Fibroblast of pulmonary artery (primary cell): ENCODE measurements at regions not wholly inside any gene's neighbourhood (a gene's known extent, or its start where the extent isn't known, plus 50 kb on each side); places are given as distances from the start of the nearest gene placed in this dataset.

Experiments used
- DNase-seq: peaks from one replicate; pipeline ENCODE4 v3.0.0-alpha.2; 2010; ENCODE audit warnings: low read depth
- H3K4me3 ChIP-seq: replicated peaks from 2 replicates; pipeline ENCODE4 v1.5.1; 2011; ENCODE audit warnings: low read depth, mild to moderate bottlenecking, control low read depth, low read length, moderate library complexity
- CTCF ChIP-seq: IDR thresholded peaks from 2 replicates; pipeline ENCODE4 v1.5.1; 2011; ENCODE audit warnings: mild to moderate bottlenecking, control low read depth, low read length, inconsistent platforms; ENCODE audit errors: missing control alignments

- DNase-seq: peak; percentile 8
- no peak overlapping the region for H3K4me3 ChIP-seq
- TF ChIP-seq CTCF: no peak
These were observed 545.3 kb upstream of the FAT1 start for GRCh38 chr4:187268940-187269339.

GRCh38 chr4:187270154-187270553, 546.5 kb upstream of the FAT1 start:
- no peak for TF ChIP-seq CTCF
- no peak for DNase-seq

GRCh38 chr4:187271848-187272247, 548.2 kb upstream of the FAT1 start:
- no peak for TF ChIP-seq CTCF
- DNase-seq: no peak
- H3K4me3 ChIP-seq: no peak overlapping the region

More at GRCh38 chr4:187270154-187270553, 546.5 kb upstream of the FAT1 start:
- H3K4me3 ChIP-seq: no peak overlapping the region

GRCh38 chr4:187274153-187274552, 550.5 kb upstream of the FAT1 start:
- DNase-seq: no peak
- no peak for TF ChIP-seq CTCF

GRCh38 chr4:187276736-187277408, 553.2 kb upstream of the FAT1 start:
- DNase-seq: peak; percentile 17

More at GRCh38 chr4:187274153-187274552, 550.5 kb upstream of the FAT1 start:
- H3K4me3 ChIP-seq: no peak overlapping the region

GRCh38 chr4:187283201-187283955, 559.7 kb upstream of the FAT1 start:
- no peak overlapping the region for H3K4me3 ChIP-seq
- TF ChIP-seq CTCF: no peak
- peak; percentile 17 for DNase-seq

More at GRCh38 chr4:187276736-187277408, 553.2 kb upstream of the FAT1 start:
- TF ChIP-seq CTCF: no peak
- H3K4me3 ChIP-seq: no peak overlapping the region
